SK-N-SH treated with all-trans-retinoic acid at 6 μM for 48 hours (cell line): ENCODE measurements at regions not wholly inside any gene's neighbourhood (a gene's known extent, or its start where the extent isn't known, plus 50 kb on each side); places are given as distances from the start of the nearest gene placed in this dataset.

ENCODE experiments used
- BACH2 ChIP-seq: fragments of 250-450 bp; sonication (Bioruptor Pico); IDR thresholded peaks from 2 replicates; pipeline ENCODE4 v1.9.0; 2021; ENCODE audit warnings: mild to moderate bottlenecking, borderline replicate concordance
- PATZ1 ChIP-seq: fragments of 250-450 bp; sonication (Bioruptor Pico); IDR thresholded peaks from 2 replicates; pipeline ENCODE4 v1.8.0; 2020; ENCODE audit warnings: mild to moderate bottlenecking, moderate library complexity, borderline replicate concordance
- POU6F1 ChIP-seq: fragments of 250-450 bp; sonication (Bioruptor Pico); IDR thresholded peaks from 2 replicates; pipeline ENCODE4 v1.8.0; 2021; ENCODE audit warnings: low read depth, mild to moderate bottlenecking, moderate library complexity, borderline replicate concordance
- TSHZ2 ChIP-seq: fragments of 250-450 bp; sonication (Bioruptor Pico); IDR thresholded peaks from 2 replicates; pipeline ENCODE4 v1.5.0; 2020; ENCODE audit warnings: mild to moderate bottlenecking, moderate library complexity
- ZFP3 ChIP-seq: fragments of 250-450 bp; sonication (Bioruptor Pico); IDR thresholded peaks from 2 replicates; pipeline ENCODE4 v1.5.0; 2020; ENCODE audit warnings: mild to moderate bottlenecking, moderate library complexity

GRCh38 chr11:114977651-114978050, 299.3 kb downstream of the NXPE2 start:
- no peak for TF ChIP-seq POU6F1
- TF ChIP-seq PATZ1 (CRISPR knock-in tag), result no peak
- TF ChIP-seq ZFP3, result no peak
- TF ChIP-seq BACH2 (CRISPR knock-in tag), result no peak
- no peak for TF ChIP-seq TSHZ2 (CRISPR knock-in tag)
